22Rv1 (cell line): ENCODE measurements at regions not wholly inside any gene's neighbourhood (a gene's known extent, or its start where the extent isn't known, plus 50 kb on each side); places are given as distances from the start of the nearest gene placed in this dataset.

Experiments used
- H3K27ac ChIP-seq: fragments of 450-650 bp; 2 replicates; pipeline ENCODE4 v1.5.1; 2017
- ZFX ChIP-seq: fragments of 450-650 bp; IDR thresholded peaks from 2 replicates; pipeline ENCODE4 v1.6.1; 2017; ENCODE audit warnings: antibody characterized with exemption, borderline replicate concordance
- TF ChIP-seq, protein P1 (sequence below): fragments of 450-650 bp; IDR thresholded peaks from 2 replicates; pipeline ENCODE4 v1.5.1; 2017; ENCODE audit warnings: mild to moderate bottlenecking

DNA sequence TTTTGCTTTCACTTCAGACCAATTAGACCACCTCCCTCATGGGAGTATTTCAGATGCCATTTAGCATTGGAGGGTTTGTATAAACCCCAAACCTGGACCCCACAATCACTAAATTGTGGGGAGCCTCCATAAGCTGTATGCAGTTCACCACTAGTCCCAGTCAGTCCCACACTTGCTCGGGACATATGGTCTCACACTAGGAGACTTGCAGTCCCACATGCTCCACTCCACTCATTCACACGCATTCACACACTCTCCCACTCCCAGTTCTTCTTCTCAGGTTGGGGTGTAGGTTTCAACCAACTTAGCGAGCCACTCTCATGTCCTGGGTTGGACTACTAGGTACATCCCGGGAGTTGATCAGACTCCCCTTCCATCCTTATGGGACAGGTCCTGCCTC lies 84.5 kb upstream of the GPR6 start:
- no peak overlapping the region for H3K27ac ChIP-seq
- no peak for TF ChIP-seq ZFX
- TF ChIP-seq, protein P1, sequence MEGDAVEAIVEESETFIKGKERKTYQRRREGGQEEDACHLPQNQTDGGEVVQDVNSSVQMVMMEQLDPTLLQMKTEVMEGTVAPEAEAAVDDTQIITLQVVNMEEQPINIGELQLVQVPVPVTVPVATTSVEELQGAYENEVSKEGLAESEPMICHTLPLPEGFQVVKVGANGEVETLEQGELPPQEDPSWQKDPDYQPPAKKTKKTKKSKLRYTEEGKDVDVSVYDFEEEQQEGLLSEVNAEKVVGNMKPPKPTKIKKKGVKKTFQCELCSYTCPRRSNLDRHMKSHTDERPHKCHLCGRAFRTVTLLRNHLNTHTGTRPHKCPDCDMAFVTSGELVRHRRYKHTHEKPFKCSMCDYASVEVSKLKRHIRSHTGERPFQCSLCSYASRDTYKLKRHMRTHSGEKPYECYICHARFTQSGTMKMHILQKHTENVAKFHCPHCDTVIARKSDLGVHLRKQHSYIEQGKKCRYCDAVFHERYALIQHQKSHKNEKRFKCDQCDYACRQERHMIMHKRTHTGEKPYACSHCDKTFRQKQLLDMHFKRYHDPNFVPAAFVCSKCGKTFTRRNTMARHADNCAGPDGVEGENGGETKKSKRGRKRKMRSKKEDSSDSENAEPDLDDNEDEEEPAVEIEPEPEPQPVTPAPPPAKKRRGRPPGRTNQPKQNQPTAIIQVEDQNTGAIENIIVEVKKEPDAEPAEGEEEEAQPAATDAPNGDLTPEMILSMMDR = no peak

DNA sequence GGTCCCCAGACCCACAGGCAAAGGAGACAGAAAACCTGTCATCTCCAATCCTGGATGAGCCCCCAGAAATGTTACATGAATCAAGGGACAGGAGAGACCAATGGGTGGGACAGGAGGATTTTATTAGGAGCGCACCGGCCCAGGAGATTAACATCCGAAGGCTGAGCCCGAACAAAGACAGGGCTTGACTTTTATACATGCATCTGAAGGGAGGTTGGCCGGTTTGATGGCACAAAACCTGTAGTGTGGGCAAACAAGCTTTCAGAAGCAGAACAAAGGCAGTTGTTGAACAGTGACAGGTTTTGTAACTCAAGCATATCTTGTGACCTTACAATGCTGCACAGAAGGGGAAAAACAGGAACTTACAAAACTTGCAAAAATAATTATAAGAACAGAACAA lies 83.9 kb upstream of the GPR6 start:
- H3K27ac ChIP-seq = no peak overlapping the region
- no peak for TF ChIP-seq ZFX
- TF ChIP-seq, protein P1 = no peak

DNA sequence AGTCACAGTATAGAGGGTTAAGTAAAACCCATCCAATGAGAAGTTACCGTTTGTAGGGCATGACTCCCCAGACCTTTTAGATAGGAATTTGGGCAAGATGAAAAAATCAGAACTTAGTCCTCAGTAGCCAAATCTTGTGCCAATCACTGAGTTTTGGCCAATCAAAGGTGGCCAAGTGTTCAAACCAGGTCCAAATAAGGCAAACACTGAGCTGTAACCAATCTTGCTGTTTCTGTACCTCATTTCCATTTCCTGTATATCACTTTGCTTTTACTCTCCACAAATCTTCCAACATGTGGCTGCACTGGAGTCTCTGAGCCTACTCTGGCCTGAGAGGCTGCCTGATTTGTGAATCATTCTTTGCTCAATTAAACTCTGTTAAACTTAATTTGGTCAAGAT lies 81.8 kb upstream of the GPR6 start:
- TF ChIP-seq, protein P1 = no peak
- TF ChIP-seq ZFX = no peak
- no peak overlapping the region for H3K27ac ChIP-seq

DNA sequence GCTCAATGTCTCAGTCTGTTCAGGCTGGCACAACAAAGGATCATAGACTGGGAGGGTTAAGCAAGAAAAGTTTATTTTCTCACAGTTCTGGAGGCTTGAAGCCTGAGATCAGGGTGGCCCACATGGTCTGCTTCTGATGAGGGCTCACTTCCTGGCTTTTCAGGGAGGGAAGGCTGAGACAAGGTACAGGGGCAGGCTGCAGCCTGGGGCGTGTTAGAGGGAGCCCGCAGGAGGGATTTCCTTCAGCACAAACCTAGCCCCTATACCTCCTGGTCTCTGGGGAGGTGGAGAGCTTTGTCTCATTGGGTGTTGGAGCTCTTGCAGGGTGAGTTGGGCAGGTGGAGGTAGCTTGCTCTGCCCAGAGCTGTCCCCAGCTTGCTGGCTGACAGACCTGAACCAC lies 81.1 kb upstream of the GPR6 start:
- TF ChIP-seq, protein P1 = no peak
- no peak for TF ChIP-seq ZFX
- no peak overlapping the region for H3K27ac ChIP-seq

DNA sequence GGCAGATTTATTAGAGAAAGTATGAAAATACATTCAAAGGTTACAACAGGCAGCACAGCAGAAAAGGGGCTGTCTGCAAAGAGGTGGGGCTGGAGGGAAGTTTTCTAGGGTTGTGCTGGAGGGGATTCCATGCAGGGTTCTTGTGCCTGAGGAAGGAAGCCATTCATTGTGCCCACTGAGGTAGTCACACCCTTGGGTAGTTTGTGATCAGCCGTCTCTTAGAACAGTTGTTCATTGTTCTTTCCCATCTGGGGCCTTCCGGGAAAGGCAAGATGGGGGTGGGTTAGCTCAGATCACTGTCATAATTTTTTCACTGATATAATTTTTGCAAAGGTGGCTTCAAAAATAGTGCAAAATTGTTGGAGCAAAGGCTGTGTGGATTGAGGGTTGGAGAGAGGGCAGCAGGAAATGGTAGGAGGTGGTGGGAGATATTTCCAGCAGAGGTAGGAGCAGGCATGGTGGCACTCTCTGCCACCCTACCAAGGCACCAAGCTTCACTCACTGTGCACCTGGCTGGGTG lies 80.5 kb upstream of the GPR6 start:
- no peak overlapping the region for H3K27ac ChIP-seq
- TF ChIP-seq, protein P1 = no peak
- TF ChIP-seq ZFX = no peak

DNA sequence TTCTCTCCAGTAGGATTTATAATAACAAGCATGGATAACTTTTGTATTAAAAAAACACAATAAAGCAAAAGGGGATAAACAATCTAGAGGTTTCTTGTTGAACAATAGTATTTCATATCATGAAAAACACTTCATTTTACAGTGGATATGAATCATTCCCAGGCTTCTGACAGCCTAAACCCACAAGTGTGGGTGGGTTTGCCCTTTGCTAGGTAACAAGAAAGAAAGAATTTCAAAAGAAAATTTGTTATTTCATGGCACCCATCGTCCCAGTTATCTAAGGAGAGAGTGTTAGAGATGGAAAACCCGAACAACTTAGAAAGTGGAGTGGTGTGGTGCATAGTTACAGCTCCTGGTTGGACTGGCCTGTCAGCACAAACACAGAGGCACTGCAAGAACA lies 76.1 kb upstream of the GPR6 start:
- TF ChIP-seq ZFX = no peak
- TF ChIP-seq, protein P1 = no peak
- no peak overlapping the region for H3K27ac ChIP-seq

DNA sequence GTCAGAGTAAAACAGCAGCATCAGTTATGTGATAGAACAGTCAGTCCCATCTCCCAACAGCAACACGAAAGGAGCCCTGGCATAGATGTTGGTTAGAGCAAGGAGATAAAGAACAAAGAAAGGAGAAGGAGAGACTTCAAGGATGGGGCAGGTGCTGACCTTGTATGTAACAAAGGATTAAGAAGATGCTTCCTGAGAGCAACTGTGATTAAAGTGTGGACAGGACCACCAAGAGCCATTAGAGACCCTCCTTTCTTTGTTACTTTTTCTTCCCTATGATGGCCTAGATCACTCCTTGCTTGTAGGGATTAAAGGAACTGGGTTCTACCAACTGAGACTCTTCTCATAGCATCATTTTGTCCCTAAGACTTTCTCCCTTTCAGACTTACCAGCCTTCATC lies 75.2 kb upstream of the GPR6 start:
- TF ChIP-seq, protein P1 = no peak
- TF ChIP-seq ZFX = no peak
- H3K27ac ChIP-seq = no peak overlapping the region
